Smooth muscle cell (in vitro differentiated cells): ENCODE measurements at regions not wholly inside any gene's neighbourhood (a gene's known extent, or its start where the extent isn't known, plus 50 kb on each side); places are given as distances from the start of the nearest gene placed in this dataset.

Experiments used
- DNase-seq: peaks from one replicate; lab custom pipeline; 2025; ENCODE audit not compliant: unreplicated experiment; lab: John Stamatoyannopoulos, UW
- H2AFZ ChIP-seq: fragments of 200-600 bp; sonication (generic); 2 replicates; pipeline ENCODE4 v1.6.0; 2016; ENCODE audit warnings: antibody characterized with exemption, low read depth, mild to moderate bottlenecking
- H3F3A ChIP-seq: fragments of 200-600 bp; sonication (generic); 2 replicates; pipeline ENCODE4 v1.6.0; 2017; ENCODE audit warnings: antibody characterized with exemption, low read depth
- H3K27ac ChIP-seq: fragments of 200-600 bp; sonication (generic); 2 replicates; pipeline ENCODE4 v1.5.1; 2016; ENCODE audit warnings: low read depth, mild to moderate bottlenecking
- H3K27me3 ChIP-seq: fragments of 200-600 bp; sonication (generic); 2 replicates; pipeline ENCODE4 v1.6.1; 2016; ENCODE audit warnings: low read depth, mild to moderate bottlenecking
- H3K36me3 ChIP-seq: fragments of 200-600 bp; sonication (generic); 2 replicates; pipeline ENCODE4 v1.5.1; 2016; ENCODE audit warnings: low read depth
- H3K4me1 ChIP-seq: fragments of 200-600 bp; sonication (generic); 2 replicates; pipeline ENCODE4 v1.5.1; 2016; ENCODE audit warnings: low read depth
- H3K4me2 ChIP-seq: fragments of 200-600 bp; sonication (generic); 2 replicates; pipeline ENCODE4 v1.6.0; 2016; ENCODE audit warnings: mild to moderate bottlenecking
- H3K4me3 ChIP-seq: fragments of 200-600 bp; sonication (generic); 2 replicates; pipeline ENCODE4 v1.5.1; 2016; ENCODE audit warnings: mild to moderate bottlenecking
- H3K79me2 ChIP-seq: fragments of 200-600 bp; sonication (generic); 2 replicates; pipeline ENCODE4 v1.6.0; 2016; ENCODE audit warnings: low read depth, mild to moderate bottlenecking
- H3K9ac ChIP-seq: fragments of 200-600 bp; sonication (generic); 2 replicates; pipeline ENCODE4 v1.6.0; 2016; ENCODE audit warnings: low read depth
- H3K9me3 ChIP-seq: fragments of 200-600 bp; sonication (generic); replicated peaks from 2 replicates; pipeline ENCODE4 v1.5.1; 2016; ENCODE audit warnings: low read depth
- H4K20me1 ChIP-seq: fragments of 200-600 bp; sonication (generic); 2 replicates; pipeline ENCODE4 v1.6.0; 2016; ENCODE audit warnings: low read depth
- WGBS: methylation state at CpG from one replicate; pipeline ENCODE4 v1.1.7; 2016; ENCODE audit warnings: low lambda C conversion rate; 5-methylcytosine and 5-hydroxymethylcytosine counted together
- TF ChIP-seq, protein P1 (sequence below): fragments of 200-600 bp; sonication (generic); IDR thresholded peaks from 2 replicates; pipeline ENCODE4 v1.5.1; 2017; ENCODE audit warnings: borderline replicate concordance, mild to moderate bottlenecking, antibody characterized with exemption; ENCODE audit not compliant: insufficient read depth, poor library complexity, severe bottlenecking

DNA sequence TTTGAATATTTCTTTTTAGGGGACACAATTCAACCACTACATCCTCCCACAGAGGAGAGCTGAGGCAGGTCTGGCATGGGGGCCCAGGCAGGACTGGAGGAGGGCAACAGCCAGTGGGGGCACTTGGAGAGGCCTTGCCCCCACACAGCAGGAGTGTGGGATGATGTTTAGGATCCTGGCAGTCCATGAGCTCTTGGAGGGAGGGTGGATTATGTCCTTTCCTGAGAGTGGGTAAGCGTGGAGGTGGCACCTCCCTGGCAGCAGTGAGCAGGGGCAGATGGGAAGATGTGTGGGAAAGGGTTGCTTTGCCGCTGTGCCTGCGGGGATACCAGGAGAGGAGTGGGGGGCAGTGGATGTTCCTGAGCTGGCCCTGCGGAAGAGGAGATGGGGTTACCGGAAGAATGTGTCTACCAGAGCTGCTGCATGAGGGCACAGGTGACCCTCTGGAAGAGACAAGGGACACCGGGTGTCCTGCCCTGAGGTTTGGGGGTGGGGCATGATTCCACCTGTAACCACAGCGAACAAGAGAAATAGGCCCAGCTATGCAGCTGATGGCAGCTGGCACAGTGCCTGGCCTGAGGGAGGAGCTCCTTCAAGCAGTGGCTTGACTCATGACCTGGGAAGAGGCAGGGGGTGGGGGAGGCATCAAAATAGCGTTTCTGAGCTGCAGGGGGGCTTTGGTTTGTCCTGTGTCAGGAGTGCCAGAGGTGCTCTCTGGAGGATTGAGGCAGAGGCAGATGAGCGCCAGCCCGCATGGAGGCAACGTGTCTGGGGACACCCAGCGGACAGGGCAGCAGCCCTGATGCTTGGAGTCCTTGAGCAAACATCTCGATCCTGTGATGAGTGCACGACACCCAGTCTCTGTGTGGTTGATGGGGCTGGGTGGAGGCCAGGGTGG is 123.9 kb upstream of the TMPRSS2 start:
- Histone ChIP-seq H3K27ac (no peak overlapping the region), H3K27me3 (no peaks in the 10 kb centered on the region), H3K79me2 (no peaks in the 10 kb centered on the region), H3K36me3 (no peaks in the 10 kb centered on the region), H3K4me3 (no peak overlapping the region), H3K9ac (no peak overlapping the region), H3K4me1 (no peaks in the 10 kb centered on the region), H3F3A (peaks cover 4% of the 10 kb centered on the region), H3K9me3 (no peaks in the 10 kb centered on the region), H4K20me1 (no peaks in the 10 kb centered on the region), H3K4me2 (no peak overlapping the region), H2AFZ (no peak overlapping the region)
- 86% methylated on average over 14 of the region's 14 CpGs for WGBS
- TF ChIP-seq, protein P1, sequence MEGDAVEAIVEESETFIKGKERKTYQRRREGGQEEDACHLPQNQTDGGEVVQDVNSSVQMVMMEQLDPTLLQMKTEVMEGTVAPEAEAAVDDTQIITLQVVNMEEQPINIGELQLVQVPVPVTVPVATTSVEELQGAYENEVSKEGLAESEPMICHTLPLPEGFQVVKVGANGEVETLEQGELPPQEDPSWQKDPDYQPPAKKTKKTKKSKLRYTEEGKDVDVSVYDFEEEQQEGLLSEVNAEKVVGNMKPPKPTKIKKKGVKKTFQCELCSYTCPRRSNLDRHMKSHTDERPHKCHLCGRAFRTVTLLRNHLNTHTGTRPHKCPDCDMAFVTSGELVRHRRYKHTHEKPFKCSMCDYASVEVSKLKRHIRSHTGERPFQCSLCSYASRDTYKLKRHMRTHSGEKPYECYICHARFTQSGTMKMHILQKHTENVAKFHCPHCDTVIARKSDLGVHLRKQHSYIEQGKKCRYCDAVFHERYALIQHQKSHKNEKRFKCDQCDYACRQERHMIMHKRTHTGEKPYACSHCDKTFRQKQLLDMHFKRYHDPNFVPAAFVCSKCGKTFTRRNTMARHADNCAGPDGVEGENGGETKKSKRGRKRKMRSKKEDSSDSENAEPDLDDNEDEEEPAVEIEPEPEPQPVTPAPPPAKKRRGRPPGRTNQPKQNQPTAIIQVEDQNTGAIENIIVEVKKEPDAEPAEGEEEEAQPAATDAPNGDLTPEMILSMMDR = no peak
- DNase-seq = no peak

DNA sequence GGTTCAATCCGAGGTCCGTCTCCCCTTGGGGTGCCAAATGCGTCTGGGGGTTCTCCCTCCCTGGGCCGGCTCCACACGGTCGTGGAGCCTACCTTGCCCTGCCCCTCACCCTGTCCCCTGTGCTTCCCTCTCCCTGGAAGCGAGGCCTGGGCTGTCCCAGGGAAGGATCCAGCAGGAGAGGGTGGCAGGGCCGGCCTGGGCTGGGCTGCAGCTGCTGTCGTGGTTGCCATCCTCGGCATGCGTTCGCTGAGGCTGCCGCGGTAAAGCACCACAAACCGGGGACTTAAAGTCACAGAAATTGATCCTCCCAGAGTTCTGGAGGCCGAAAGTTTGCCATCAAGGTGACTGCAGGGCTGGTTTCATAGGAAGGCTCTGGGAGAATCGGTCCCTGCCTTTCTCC is 123.0 kb upstream of the TMPRSS2 start:
- Histone ChIP-seq H3K27me3 (no peaks in the 10 kb centered on the region), H3K9ac (no peak overlapping the region), H3K27ac (peak overlapping the region; percentile 66), H3K4me2 (peak overlapping the region; percentile 29), H4K20me1 (no peaks in the 10 kb centered on the region), H3K79me2 (no peaks in the 10 kb centered on the region), H2AFZ (no peak overlapping the region), H3K36me3 (no peaks in the 10 kb centered on the region), H3F3A (peaks cover 4% of the 10 kb centered on the region), H3K4me3 (no peak overlapping the region), H3K9me3 (no peaks in the 10 kb centered on the region), H3K4me1 (no peaks in the 10 kb centered on the region)
- TF ChIP-seq, protein P1 = no peak
- no peak for DNase-seq
- WGBS = 97% methylated on average over 17 of the region's 17 CpGs

DNA sequence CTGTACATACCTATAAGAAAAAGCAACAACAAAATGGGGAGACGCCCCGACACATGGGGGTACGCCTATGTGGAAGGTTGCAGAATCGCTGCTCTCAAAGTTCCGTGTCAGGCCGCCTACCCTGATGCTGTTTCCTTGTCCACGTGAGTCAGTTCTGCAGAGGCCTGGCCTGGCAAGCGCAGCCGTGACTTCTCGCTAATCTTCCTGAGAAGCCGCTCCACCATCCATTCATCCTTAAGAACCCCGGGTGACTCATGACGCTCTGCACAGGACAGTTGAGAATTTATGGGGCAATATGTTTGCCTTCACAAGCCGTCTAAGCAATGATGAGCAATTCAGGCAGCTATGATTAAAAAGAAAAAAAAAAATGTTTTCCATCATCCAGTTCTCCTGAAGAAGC is 122.3 kb upstream of the TMPRSS2 start:
- peak; percentile 43 for DNase-seq
- no peaks in the 10 kb centered on the region for H3K4me1 ChIP-seq
- H3K36me3 ChIP-seq = no peaks in the 10 kb centered on the region
- no peak overlapping the region for H3K9ac ChIP-seq
- H3K4me2 ChIP-seq = peak overlapping the region; percentile 71
- TF ChIP-seq, protein P1 = no peak
- peak overlapping the region; percentile 78 for H3K27ac ChIP-seq
- H3K79me2 ChIP-seq = no peaks in the 10 kb centered on the region
- 16% methylated on average over 14 of the region's 14 CpGs for WGBS
- no peak overlapping the region for H2AFZ ChIP-seq
- H3F3A ChIP-seq = peaks cover 4% of the 10 kb centered on the region
- no peaks in the 10 kb centered on the region for H3K27me3 ChIP-seq
- no peaks in the 10 kb centered on the region for H4K20me1 ChIP-seq
- H3K4me3 ChIP-seq = no peak overlapping the region
- no peaks in the 10 kb centered on the region for H3K9me3 ChIP-seq

DNA sequence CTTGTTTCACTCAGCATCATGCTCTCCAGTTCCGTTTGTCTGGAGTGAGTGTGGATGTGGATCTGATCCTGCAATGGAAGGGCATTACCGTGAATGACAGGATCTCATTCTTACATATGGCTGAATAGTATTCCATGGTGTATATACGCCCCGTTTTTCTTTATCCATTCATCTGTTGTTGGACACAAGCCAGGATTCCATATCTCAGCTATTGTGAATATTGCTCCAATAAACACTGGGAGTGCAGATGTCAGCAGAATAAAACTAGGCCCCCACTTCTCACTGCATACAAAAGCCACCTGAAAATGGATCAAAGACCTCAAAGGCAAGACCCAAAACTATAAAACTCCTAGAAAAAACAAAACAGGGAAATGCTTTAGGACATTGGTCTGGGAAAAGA is 120.3 kb upstream of the TMPRSS2 start:
- DNase-seq = no peak
- Histone ChIP-seq H3K36me3 (no peaks in the 10 kb centered on the region), H2AFZ (no peak overlapping the region), H3K9ac (no peak overlapping the region), H3K79me2 (no peaks in the 10 kb centered on the region), H3K9me3 (no peaks in the 10 kb centered on the region), H3K4me2 (no peak overlapping the region), H4K20me1 (no peaks in the 10 kb centered on the region), H3K27me3 (no peaks in the 10 kb centered on the region), H3F3A (peaks cover 4% of the 10 kb centered on the region), H3K4me1 (no peaks in the 10 kb centered on the region), H3K4me3 (no peak overlapping the region), H3K27ac (no peak overlapping the region)
- WGBS = 87% methylated on average over 4 of the region's 4 CpGs
- TF ChIP-seq, protein P1 = no peak
